Right hindlimb (tissue), 1 donor: ENCODE measurements at regions not wholly inside any gene's neighbourhood (a gene's known extent, or its start where the extent isn't known, plus 50 kb on each side); places are given as distances from the start of the nearest gene placed in this dataset.
"Not testable (repeated sequence)": the region's sequence is repeated elsewhere in the genome, so short reads cannot be mapped to it uniquely, and the experiment has no call there.

Experiments used
- DNase-seq: peaks from one replicate; pipeline ENCODE4 v3.0.0-alpha.2; 2018

DNA sequence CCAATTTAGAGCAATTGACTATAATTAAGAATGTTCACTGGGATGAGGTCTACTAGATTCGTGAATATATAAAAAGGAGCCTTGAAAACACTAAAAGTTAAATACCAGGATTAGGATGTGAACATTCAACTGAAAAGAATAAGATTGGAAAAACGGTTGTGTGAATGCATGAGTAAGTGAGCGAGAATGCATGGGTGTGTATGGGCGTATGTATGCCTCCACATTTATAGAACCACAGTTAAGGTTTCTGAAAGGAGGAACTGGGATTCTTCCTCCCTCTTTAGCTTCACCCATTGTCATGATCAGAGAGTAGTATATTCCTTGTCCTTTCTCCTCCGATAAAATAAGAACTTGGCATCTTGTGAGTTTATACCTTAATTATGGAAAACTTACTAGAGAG lies 151.1 kb upstream of the UBE2E3 start:
- DNase-seq, result no peak

- no peak for DNase-seq
These were observed 151.6 kb upstream of the UBE2E3 start for GRCh38 chr2:180828756-180829155.

GRCh38 chr2:180823546-180824141 lies 156.8 kb upstream of the UBE2E3 start:
- DNase-seq, result no peak

DNA sequence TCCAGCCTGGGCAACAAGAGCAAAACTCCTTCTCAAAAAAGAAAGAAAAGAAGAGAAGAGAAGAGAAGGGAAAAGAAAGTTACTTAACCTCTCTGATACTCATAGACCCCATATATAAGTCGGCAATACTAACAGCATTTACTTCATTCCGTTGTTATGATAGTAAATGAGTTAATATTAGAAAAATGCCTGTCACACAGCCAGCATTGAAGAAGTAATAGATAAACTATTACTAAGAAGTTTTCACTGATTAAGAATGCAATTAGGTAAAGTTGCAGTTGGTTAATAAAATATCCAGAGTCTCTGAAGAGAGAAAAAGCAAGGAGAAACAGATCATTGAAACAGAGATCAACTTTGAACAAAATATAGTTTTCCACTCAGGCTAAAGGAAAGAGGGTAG lies 161.3 kb upstream of the UBE2E3 start:
- DNase-seq, result no peak

- DNase-seq, result not testable (repeated sequence)
These were observed 161.7 kb upstream of the UBE2E3 start for GRCh38 chr2:180818700-180819099.

GRCh38 chr2:180799141-180799540 lies 181.3 kb upstream of the UBE2E3 start:
- no peak for DNase-seq

DNA sequence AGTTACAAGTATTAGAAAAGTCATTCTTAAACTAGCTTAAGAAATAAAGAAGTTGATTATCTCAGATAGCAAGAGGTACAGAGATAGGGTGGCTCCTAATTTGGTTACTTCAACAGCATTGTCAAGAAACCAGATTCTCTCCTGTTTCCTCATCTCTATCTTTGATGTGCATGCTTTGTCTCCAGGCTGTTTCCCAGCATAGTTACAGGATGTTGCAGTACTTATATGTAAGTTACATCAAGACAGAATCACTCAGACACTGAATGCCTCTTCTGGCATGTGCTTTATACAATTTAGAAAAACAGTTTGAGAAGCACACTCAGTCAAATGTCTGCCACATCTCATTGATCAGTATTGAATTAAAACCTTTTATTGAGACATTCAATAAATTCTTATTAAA lies 189.5 kb upstream of the UBE2E3 start:
- DNase-seq, result no peak

- DNase-seq, result no peak
These were observed 193.1 kb upstream of the UBE2E3 start for GRCh38 chr2:180787330-180787729.

DNA sequence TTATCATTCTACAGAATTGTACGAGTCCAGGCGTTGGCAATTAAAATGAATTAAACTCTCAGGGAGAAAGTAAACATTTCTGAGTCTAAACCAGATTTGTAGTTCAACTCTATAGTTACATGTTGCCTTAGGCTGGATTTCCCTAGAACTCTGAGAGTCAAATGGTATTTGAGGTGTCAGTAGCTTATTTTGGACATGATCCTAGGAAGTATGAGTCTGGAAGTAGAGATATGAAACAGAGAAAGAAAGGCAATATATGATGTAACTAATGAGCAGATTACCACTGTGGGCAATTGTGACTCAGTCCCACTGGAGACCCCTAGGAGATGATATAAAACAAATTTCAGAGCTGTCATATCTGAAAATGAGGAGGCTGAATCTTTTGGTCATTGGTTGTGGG lies 199.1 kb upstream of the UBE2E3 start:
- DNase-seq, result no peak

GRCh38 chr2:180778291-180778690 lies 202.1 kb upstream of the UBE2E3 start:
- no peak for DNase-seq

GRCh38 chr2:180776921-180777320 lies 203.5 kb upstream of the UBE2E3 start:
- DNase-seq, result no peak

DNA sequence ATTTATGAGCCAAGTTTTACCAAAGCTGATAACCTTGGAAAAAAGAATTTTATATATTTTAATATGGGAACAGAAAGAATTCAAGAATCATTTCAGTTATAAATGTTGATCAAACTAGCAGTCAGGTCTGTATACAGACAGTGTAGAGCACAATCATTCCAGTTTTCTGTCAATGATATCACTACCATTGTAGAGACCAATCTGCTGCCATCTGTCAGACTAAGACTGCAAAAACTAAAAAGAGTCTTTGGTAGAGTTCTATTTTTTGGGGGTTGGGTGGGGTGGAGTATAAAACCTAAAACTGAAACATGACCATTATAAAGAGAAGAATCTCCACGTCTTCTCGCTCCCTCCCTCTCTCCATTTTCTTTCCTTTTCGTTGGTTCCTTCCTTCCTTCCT lies 204.7 kb upstream of the UBE2E3 start:
- no peak for DNase-seq

- DNase-seq, result not testable (repeated sequence)
These were observed 215.1 kb upstream of the UBE2E3 start for GRCh38 chr2:180765316-180765715.

- DNase-seq, result no peak
These were observed 217.0 kb upstream of the UBE2E3 start for GRCh38 chr2:180763263-180763989.

- DNase-seq, result no peak
These were observed 219.2 kb upstream of the UBE2E3 start for GRCh38 chr2:180761224-180761623.

GRCh38 chr2:180759631-180760030 lies 220.8 kb upstream of the UBE2E3 start:
- DNase-seq, result no peak

DNA sequence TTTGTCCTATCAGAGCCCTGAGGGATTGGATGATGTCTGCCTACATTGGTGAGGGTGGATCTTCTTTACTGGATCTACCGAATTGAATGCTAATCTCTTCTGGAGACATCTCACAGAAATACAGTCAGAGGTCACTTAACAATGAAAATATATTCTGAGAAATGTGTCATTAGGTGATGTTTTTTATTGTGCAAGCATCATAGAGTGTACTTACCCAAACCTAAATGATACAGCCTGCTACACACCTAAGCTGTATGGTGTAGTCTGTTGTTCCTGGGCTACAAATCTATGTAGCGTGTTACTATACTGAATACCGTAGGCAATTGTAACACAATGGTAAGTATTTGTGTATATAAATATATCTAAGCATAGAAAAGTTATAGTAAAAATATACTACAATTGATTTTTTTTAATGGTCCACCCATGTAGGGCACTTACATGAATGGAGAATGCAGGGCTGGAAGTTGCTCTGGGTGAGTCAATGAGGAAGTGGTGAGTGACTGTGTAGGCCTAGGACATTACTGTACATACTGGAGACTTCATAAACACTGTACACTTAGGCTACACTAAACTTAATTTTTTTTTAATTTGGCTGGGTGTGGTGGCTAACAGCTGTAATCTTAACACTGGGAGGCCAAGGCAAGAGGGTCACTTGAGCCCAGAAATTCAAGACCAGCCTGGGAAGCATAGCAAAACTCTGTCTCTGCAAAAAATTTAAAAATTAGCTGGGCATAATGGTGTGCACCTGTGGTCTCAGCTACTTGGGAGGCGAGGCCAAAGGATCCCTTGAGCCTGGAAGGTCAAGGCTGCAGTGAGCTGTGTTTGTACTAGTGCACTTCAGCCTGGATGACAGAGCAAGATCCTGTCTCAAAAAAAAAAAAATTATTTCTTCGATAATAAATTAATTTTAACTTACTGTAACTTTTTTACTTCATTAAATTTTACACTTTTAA lies 226.3 kb upstream of the UBE2E3 start:
- no peak for DNase-seq

GRCh38 chr2:180751306-180751920 lies 229.0 kb upstream of the UBE2E3 start:
- DNase-seq, result no peak

DNA sequence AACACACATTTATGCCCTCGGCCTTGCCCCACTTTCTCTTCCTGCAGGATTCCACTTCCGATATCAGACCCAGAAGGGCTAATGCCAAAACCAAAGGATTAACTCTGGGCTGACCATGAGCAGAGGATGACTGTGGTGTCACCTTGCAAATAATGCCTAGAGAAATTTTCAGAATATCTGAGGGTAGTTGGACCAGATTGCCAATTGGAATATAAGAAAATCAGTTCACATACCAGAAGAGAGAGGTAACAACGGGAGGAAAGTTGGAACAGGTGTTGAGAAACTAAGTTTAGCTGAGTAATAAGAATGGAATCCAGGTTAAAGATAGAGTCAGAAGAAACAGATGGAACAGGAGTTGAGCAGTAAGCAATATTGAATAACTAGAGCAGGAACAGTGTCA lies 232.7 kb upstream of the UBE2E3 start:
- no peak for DNase-seq

DNA sequence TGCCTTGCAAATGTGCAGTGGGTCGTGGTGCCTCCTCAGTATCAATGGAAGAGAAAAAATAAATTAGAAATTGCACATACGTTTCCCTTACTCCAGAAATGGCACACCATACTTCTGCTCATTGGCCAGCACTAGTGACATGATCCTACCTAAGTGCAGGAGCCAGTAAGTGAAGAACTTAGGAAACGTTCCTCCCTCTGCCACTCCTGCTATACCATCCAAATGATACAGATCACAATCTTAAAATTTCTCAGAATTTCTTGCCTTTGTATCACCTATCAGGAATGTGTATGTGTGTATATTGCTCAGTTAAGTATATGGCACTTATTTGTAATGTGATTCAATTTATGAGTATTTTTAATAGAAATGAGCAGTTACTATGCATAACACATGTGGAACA lies 237.0 kb upstream of the UBE2E3 start:
- DNase-seq, result no peak

DNA sequence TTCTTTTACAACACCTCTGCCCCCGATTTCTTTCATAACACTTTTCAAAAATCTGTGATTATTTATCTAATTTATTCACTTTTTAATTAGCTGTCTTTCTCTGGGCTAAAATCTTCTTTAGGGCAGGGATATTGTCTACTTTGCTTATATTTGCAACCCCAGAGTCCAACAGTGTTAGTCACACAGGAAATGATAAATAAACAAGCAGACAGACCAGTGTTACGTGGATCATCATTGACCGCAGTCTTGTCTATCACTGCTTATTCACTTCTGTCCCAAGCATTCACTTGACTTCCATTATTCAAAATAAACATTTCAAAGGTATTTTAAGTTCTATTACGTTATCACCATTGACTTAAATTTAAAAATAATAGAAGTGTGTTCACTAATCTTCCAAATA lies 237.6 kb upstream of the UBE2E3 start:
- no peak for DNase-seq

DNA sequence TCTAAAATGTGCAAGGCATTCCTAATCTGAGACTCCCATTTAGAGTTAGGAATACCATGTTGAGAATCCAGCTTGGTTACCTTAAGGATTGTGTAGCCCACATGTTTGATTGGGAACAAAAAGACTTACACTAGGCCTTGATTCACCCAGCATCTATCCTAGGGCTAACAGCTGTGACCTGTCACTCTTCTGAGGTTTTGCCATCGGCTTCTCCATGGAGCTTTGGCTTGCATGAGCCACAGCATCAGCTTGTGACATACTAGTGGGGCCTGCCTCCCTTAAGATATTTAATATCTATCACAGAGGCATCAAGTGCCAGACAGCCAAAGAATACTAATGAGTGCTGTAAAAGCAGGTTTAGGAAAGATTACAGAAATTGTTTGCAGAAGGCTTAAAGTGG lies 241.3 kb upstream of the UBE2E3 start:
- DNase-seq, result no peak

DNA sequence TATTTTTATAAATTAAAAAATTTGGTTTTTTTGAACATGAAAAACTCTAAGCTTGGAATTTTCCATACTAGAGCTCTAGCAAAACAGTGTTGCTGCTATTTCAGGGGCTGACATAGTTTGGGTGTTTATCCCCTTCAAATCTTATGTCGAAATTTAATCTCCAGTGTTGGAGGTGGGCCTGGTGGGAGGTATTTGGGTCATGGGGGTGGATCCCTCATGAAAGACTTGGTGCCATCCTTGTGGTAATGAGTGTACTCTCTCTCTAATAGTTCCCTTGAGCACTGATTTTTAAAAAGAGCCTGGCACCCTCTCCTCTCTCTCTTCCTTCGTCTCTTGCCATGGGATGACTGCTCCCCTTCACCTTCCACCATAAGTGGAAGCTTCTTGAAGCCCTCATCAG lies 244.6 kb upstream of the UBE2E3 start:
- no peak for DNase-seq
